ENCODE measurements at regions not wholly inside any gene's neighbourhood (a gene's known extent, or its start where the extent isn't known, plus 50 kb on each side); places are given as distances from the start of the nearest gene placed in this dataset.
"Not testable (repeated sequence)": the region's sequence is repeated elsewhere in the genome, so short reads cannot be mapped to it uniquely, and the experiment has no call there.

DNA sequence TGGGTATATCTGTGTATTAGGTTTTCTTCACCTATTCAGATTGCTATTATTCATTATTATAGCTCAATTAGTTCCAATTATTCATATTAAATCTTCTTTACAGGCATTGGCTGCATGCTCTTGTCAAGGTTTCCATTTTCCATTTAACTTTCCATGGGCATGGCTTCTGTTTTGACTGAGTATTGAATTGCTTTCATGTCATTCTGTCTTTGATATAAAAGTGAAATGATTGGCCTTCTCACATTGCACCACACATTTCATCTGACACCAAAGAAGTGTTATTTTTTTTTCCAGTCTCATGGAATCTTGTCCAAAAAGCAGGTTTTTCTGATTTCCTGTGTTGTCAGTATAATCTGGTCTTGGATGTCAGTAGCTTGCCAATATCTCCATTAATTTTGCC lies 1244.3 kb downstream of the RAPGEF2 start:
- H3K27ac ChIP-seq: no peak overlapping the region
- DNase-seq: no peak
- no peak for TF ChIP-seq CTCF (IDR thresholded peaks at IDR 0.05)
- no peak for TF ChIP-seq POLR2A (IDR thresholded peaks at IDR 0.05)
- H3K4me1 ChIP-seq: no peaks in the 10 kb centered on the region
- H3K4me3 ChIP-seq (replicated peaks in 1 of 3): no peak overlapping the region
- H3K9me3 ChIP-seq: no peaks in the 10 kb centered on the region
- intact Hi-C loops (cut with DNase I): no loop called here
- H3K36me3 ChIP-seq: no peaks in the 10 kb centered on the region
- no peaks in the 10 kb centered on the region for H3K27me3 ChIP-seq

DNA sequence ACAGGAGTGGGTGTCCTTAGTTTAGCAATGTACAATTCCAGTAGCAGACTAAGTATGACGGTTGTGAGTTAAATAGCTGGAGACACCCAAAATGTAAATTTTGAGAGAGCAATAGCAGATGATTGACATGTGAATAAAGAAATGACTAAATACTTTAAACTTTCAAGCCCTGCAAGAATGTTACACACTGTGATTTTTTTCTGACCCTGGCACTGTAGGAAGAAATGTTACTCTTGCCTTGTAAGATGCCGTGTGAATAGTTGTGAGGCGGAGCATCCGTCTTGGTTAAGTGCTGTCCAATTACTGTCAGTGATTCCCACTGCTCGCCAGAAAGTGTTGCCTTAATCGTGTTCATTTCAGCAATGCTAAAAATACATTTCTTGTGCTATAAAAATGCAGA lies 1248.1 kb downstream of the RAPGEF2 start:
- no peak overlapping the region for H3K27ac ChIP-seq
- no peaks in the 10 kb centered on the region for H3K4me1 ChIP-seq
- no peak overlapping the region for H3K4me3 ChIP-seq (replicated peaks in 1 of 3)
- intact Hi-C loops (cut with DNase I): no loop called here
- H3K36me3 ChIP-seq: no peaks in the 10 kb centered on the region
- H3K27me3 ChIP-seq: no peaks in the 10 kb centered on the region
- H3K9me3 ChIP-seq: no peaks in the 10 kb centered on the region
- WGBS, 2 donors: 70 to 79% methylated on average over 6 of the region's 6 CpGs
- no peak for DNase-seq
- TF ChIP-seq CTCF (IDR thresholded peaks at IDR 0.05): no peak
- no peak for TF ChIP-seq POLR2A (IDR thresholded peaks at IDR 0.05)

- Histone ChIP-seq H3K4me3 (replicated peaks in 1 of 3) (no peak overlapping the region), H3K27me3 (no peaks in the 10 kb centered on the region), H3K4me1 (no peaks in the 10 kb centered on the region), H3K36me3 (no peaks in the 10 kb centered on the region), H3K27ac (no peak overlapping the region), H3K9me3 (no peaks in the 10 kb centered on the region)
- intact Hi-C loops (cut with DNase I): no loop called here
- TF ChIP-seq POLR2A (IDR thresholded peaks at IDR 0.05) (no peak), CTCF (IDR thresholded peaks at IDR 0.05) (no peak)
- 68 to 69% methylated on average over 2 of the region's 2 CpGs for WGBS, 2 donors
- no peak for DNase-seq
These were observed 1249.8 kb downstream of the RAPGEF2 start for GRCh38 chr4:160352637-160353036.

GRCh38 chr4:160353548-160353947 lies 1250.7 kb downstream of the RAPGEF2 start:
- H3K9me3 ChIP-seq: no peaks in the 10 kb centered on the region
- H3K36me3 ChIP-seq: no peaks in the 10 kb centered on the region
- H3K27me3 ChIP-seq: no peaks in the 10 kb centered on the region
- DNase-seq: no peak
- H3K4me3 ChIP-seq (replicated peaks in 1 of 3): no peak overlapping the region
- H3K4me1 ChIP-seq: no peaks in the 10 kb centered on the region
- no peak overlapping the region for H3K27ac ChIP-seq
- WGBS, 2 donors: 66 to 77% methylated on average over 5 of the region's 5 CpGs
- intact Hi-C loops (cut with DNase I): no loop called here
- no peak for TF ChIP-seq CTCF (IDR thresholded peaks at IDR 0.05)
- no peak for TF ChIP-seq POLR2A (IDR thresholded peaks at IDR 0.05)

DNA sequence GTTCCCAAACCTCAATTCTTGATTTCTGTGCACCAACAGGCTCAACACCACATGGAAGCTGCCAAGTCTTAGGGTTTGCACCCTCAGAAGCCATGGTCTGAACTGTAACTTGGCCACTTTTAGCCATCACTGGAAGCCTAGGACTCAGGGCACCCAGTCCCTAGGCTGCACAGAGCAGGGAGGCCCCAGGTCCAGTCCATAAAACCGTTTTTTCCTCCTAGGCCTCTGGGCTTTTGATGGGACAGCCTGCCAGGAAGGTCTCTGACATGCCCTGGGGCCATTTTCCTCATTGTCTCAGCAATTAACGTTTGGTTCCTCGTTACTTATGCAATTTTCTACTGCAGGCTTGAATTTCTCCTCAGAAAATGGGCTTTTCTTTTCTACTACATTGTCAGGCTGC lies 1259.6 kb downstream of the RAPGEF2 start:
- Histone ChIP-seq H3K27ac (no peak overlapping the region), H3K36me3 (no peaks in the 10 kb centered on the region), H3K9me3 (no peaks in the 10 kb centered on the region), H3K4me3 (replicated peaks in 1 of 3) (no peak overlapping the region), H3K4me1 (no peaks in the 10 kb centered on the region), H3K27me3 (no peaks in the 10 kb centered on the region)
- no peak for DNase-seq
- 70 to 73% methylated on average over 3 of the region's 3 CpGs for WGBS, 2 donors
- no peak for TF ChIP-seq POLR2A (IDR thresholded peaks at IDR 0.05)
- intact Hi-C loops (cut with DNase I): no loop called here

DNA sequence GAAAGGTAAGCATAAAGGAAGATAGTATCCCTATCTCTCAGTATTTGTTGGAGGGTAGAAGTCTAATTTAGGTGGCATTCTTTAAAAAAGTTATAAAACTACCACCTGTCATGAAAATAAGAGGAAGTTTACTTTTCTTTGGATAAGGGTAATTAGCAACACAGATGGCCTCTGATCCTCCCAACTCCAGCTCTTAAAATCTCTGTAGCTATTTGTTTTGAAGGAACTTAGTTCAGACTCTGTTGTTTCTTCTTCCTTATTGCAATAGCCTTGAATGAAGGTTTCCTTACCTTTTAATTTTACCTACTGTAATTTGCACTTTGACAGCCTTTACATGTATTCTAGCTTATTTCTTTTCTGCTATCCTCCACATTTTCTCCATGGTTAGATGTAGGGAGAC lies 1261.3 kb downstream of the RAPGEF2 start:
- H3K4me1 ChIP-seq: no peaks in the 10 kb centered on the region
- H3K9me3 ChIP-seq: no peaks in the 10 kb centered on the region
- intact Hi-C loops (cut with DNase I): no loop called here
- no peak overlapping the region for H3K27ac ChIP-seq
- H3K27me3 ChIP-seq: no peaks in the 10 kb centered on the region
- no peak overlapping the region for H3K4me3 ChIP-seq (replicated peaks in 1 of 3)
- H3K36me3 ChIP-seq: no peaks in the 10 kb centered on the region
- TF ChIP-seq CTCF (IDR thresholded peaks at IDR 0.05): no peak
- TF ChIP-seq POLR2A (IDR thresholded peaks at IDR 0.05): no peak
- no peak for DNase-seq

- H3K27me3 ChIP-seq; intact Hi-C loops (cut with DNase I); H3K4me3 ChIP-seq (replicated peaks in 1 of 3); H3K27ac ChIP-seq; H3K36me3 ChIP-seq; DNase-seq; H3K4me1 ChIP-seq; H3K9me3 ChIP-seq: not testable (repeated sequence)
- 72 to 86% methylated on average over 5 to 6 of the region's 6 CpGs for WGBS, 2 donors
These were observed 1261.8 kb downstream of the RAPGEF2 start for GRCh38 chr4:160364665-160365064.

GRCh38 chr4:160365383-160365782 lies 1262.5 kb downstream of the RAPGEF2 start:
- H3K27ac ChIP-seq; H3K9me3 ChIP-seq; H3K4me1 ChIP-seq; intact Hi-C loops (cut with DNase I); DNase-seq; H3K27me3 ChIP-seq; H3K36me3 ChIP-seq; H3K4me3 ChIP-seq (replicated peaks in 1 of 3): not testable (repeated sequence)
- 69 to 74% methylated on average over 7 to 8 of the region's 8 CpGs for WGBS, 2 donors
